ENCODE measurements at regions not wholly inside any gene's neighbourhood (a gene's known extent, or its start where the extent isn't known, plus 50 kb on each side); places are given as distances from the start of the nearest gene placed in this dataset.

DNA sequence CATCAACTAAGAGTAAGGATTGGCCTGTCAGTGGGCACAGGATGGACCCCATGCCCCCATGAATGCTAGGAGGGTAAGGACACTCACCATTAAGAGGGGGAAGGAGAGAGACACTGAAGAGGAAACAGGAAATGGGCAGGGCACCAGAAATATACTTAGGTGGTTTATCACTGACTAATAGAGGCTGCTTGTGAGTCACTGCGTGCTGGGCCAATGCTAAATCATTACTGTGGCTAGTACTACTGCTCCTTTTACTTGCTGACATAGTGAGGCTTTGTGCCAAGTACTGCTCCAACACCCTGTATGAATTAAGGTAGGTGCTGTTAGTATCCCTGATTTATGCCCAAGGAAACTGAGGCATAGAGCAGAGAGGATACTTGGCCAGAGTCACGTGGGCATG, 130.4 kb upstream of the FRMPD4 start:
- TF ChIP-seq EHF (CRISPR knock-in tag; IDR thresholded peaks at IDR 0.05) (no peak), POLR2A (IDR thresholded peaks at IDR 0.05; ENCODE audit: low read length) (no peak), FOSL2 (IDR thresholded peaks at IDR 0.05) (peak; percentile 21; the same call in 1 of the 2 replicates), FOSL2 (CRISPR knock-in tag; IDR thresholded peaks at IDR 0.05) (peak; percentile 35), ESRRA (IDR thresholded peaks at IDR 0.05; ENCODE audit: borderline replicate concordance, low read length) (no peak), EP300 (IDR thresholded peaks at IDR 0.05) (no peak)
- TF ChIP-seq, protein P1, sequence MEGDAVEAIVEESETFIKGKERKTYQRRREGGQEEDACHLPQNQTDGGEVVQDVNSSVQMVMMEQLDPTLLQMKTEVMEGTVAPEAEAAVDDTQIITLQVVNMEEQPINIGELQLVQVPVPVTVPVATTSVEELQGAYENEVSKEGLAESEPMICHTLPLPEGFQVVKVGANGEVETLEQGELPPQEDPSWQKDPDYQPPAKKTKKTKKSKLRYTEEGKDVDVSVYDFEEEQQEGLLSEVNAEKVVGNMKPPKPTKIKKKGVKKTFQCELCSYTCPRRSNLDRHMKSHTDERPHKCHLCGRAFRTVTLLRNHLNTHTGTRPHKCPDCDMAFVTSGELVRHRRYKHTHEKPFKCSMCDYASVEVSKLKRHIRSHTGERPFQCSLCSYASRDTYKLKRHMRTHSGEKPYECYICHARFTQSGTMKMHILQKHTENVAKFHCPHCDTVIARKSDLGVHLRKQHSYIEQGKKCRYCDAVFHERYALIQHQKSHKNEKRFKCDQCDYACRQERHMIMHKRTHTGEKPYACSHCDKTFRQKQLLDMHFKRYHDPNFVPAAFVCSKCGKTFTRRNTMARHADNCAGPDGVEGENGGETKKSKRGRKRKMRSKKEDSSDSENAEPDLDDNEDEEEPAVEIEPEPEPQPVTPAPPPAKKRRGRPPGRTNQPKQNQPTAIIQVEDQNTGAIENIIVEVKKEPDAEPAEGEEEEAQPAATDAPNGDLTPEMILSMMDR (IDR thresholded peaks at IDR 0.05) = no peak

Data from A549 (cell line).